B cell (primary cell): ENCODE measurements at regions not wholly inside any gene's neighbourhood (a gene's known extent, or its start where the extent isn't known, plus 50 kb on each side); places are given as distances from the start of the nearest gene placed in this dataset.

ENCODE experiments used
- ATAC-seq: fragments of 200-7000 bp; cut with Tn5 transposase; one replicate; pipeline ENCODE4 v1.10.0; 2021; ENCODE audit warnings: low read depth, mild to moderate bottlenecking, moderate number of reproducible peaks, moderate library complexity
- CTCF ChIA-PET: fragments of 350-600 bp; sonication (Branson Sonifier 250); formaldehyde crosslinking; loops from one replicate; lab custom pipeline; 2021; ENCODE audit warnings: antibody characterized with exemption, inconsistent platforms; lab: Charles Lee
- POLR2A ChIA-PET: fragments of 350-600 bp; sonication (Branson Sonifier 250); formaldehyde crosslinking; loops from one replicate; lab custom pipeline; 2021; ENCODE audit warnings: antibody characterized with exemption; lab: Charles Lee
- DNase-seq: peaks from one replicate; pipeline ENCODE4 v3.0.0; 2013
- H2AFZ ChIP-seq: 2 replicates; pipeline ENCODE4 v1.6.1; 2012; ENCODE audit warnings: mild to moderate bottlenecking, low read depth, low read length; ENCODE audit not compliant: insufficient read depth, poor library complexity, severe bottlenecking
- H3K27ac ChIP-seq, 2 donors: 1 replicate in 1 of 2; 2 replicates in 1 of 2; pipeline ENCODE4 v1.5.1; 2012 to 2013; ENCODE audit warnings: low read length in 2 of 2, mild to moderate bottlenecking in 2 of 2, moderate library complexity in 1 of 2
- H3K27me3 ChIP-seq, 4 experiments: fragments of 200-600 bp in 1 of 4; sonication (generic) in 1 of 4; replicated peaks in 1 of 4; 1 replicate in 2 of 4; 2 replicates in 2 of 4; pipeline versions ENCODE4 v1.6.1 to v1.7.0; 2013 to 2016; ENCODE audit warnings: low read length in 3 of 4, mild to moderate bottlenecking in 2 of 4, mixed read lengths in 1 of 4, moderate library complexity in 1 of 4; ENCODE audit not compliant: insufficient read depth in 4 of 4, control insufficient read depth in 3 of 4; ENCODE audit errors: control extremely low read depth in 1 of 4
- H3K36me3 ChIP-seq, 2 experiments: replicated peaks in 1 of 2; 1 replicate in 1 of 2; 2 replicates in 1 of 2; pipeline versions ENCODE4 v1.6.1 to v1.7.1; 2013; ENCODE audit warnings: low read length in 1 of 2; ENCODE audit not compliant: insufficient read depth in 2 of 2, control insufficient read depth in 1 of 2; ENCODE audit errors: control extremely low read depth in 1 of 2, extremely low read depth in 1 of 2
- H3K4me1 ChIP-seq, 2 donors: fragments of 200-600 bp in 1 of 2; sonication (generic) in 1 of 2; 1 replicate in 1 of 2; 2 replicates in 1 of 2; pipeline versions ENCODE4 v1.5.1 to v1.6.1; 2013 to 2017; ENCODE audit warnings: low read length in 2 of 2; ENCODE audit not compliant: control insufficient read depth in 2 of 2, insufficient read depth in 2 of 2
- H3K4me2 ChIP-seq: replicated peaks from 2 replicates; pipeline ENCODE3; 2012; ENCODE audit warnings: mild to moderate bottlenecking, low read depth, low read length; ENCODE audit not compliant: poor library complexity, severe bottlenecking
- H3K4me3 ChIP-seq, 5 experiments: fragments of 200-600 bp in 1 of 5; sonication (generic) in 1 of 5; 1 replicate in 3 of 5; 2 replicates in 2 of 5; pipeline versions ENCODE4 v1.5.1 to v1.7.0; 2011 to 2016; ENCODE audit warnings: low read length in 4 of 5, mild to moderate bottlenecking in 4 of 5, low read depth in 2 of 5, control low read depth in 1 of 5, moderate library complexity in 1 of 5; ENCODE audit not compliant: insufficient read depth in 1 of 5; ENCODE audit errors: control extremely low read depth in 1 of 5, extremely low read depth in 1 of 5
- H3K79me2 ChIP-seq: fragments of 200-600 bp; sonication (generic); one replicate; pipeline ENCODE4 v1.6.0; 2016; ENCODE audit warnings: low read length; ENCODE audit not compliant: control insufficient read depth, insufficient read depth
- H3K9ac ChIP-seq: fragments of 200-600 bp; sonication (generic); 2 replicates; pipeline ENCODE4 v1.6.1; 2017; ENCODE audit warnings: mild to moderate bottlenecking, low read length, moderate library complexity
- H3K9me3 ChIP-seq, 3 donors: one replicate each; pipeline versions ENCODE4 v1.6.1 to v1.7.1; 2013; ENCODE audit warnings: low read length in 2 of 3; ENCODE audit not compliant: control insufficient read depth in 2 of 3, insufficient read depth in 1 of 3; ENCODE audit errors: control extremely low read depth in 1 of 3
- H4K20me1 ChIP-seq: 2 replicates; pipeline ENCODE4 v1.6.0; 2012; ENCODE audit warnings: mild to moderate bottlenecking, low read length; ENCODE audit not compliant: insufficient read depth, control insufficient read depth, poor library complexity, severe bottlenecking
- H3K27ac Mint-ChIP-seq: one replicate; pipeline ENCODE4 v1.8.0; 2021; ENCODE audit warnings: mixed read lengths
- H3K27me3 Mint-ChIP-seq: one replicate; pipeline ENCODE4 v1.8.0; 2021; ENCODE audit warnings: mixed read lengths
- H3K4me1 Mint-ChIP-seq: one replicate; pipeline ENCODE4 v1.8.0; 2021; ENCODE audit warnings: mixed read lengths
- H3K4me3 Mint-ChIP-seq: one replicate; pipeline ENCODE4 v1.8.0; 2021; ENCODE audit warnings: mixed read lengths
- H3K9me3 Mint-ChIP-seq: one replicate; pipeline ENCODE4 v1.8.0; 2022; ENCODE audit warnings: mixed read lengths; ENCODE audit not compliant: insufficient read depth
- CTCF ChIP-seq: fragments of 200-600 bp; IDR thresholded peaks from one replicate; pipeline ENCODE4 v1.8.0; 2022; ENCODE audit warnings: antibody characterized with exemption, mild to moderate bottlenecking
- EZH2 ChIP-seq: IDR thresholded peaks from 2 replicates; pipeline ENCODE4 v1.6.1; 2012; ENCODE audit warnings: borderline replicate concordance, low read depth, mild to moderate bottlenecking, moderate library complexity, low read length; ENCODE audit not compliant: insufficient read depth, poor library complexity, severe bottlenecking
- WGBS: methylation state at CpG from one replicate; pipeline ENCODE4 v1.1.5; 2013; ENCODE audit warnings: missing lambda C conversion rate; ENCODE audit not compliant: insufficient coverage; 5-methylcytosine and 5-hydroxymethylcytosine counted together
- intact Hi-C: fragments of 100-400 bp; cut with micrococcal nuclease; formaldehyde crosslinking; loops from one replicate; pipeline ENCODE4 v1.10.0; 2022

DNA sequence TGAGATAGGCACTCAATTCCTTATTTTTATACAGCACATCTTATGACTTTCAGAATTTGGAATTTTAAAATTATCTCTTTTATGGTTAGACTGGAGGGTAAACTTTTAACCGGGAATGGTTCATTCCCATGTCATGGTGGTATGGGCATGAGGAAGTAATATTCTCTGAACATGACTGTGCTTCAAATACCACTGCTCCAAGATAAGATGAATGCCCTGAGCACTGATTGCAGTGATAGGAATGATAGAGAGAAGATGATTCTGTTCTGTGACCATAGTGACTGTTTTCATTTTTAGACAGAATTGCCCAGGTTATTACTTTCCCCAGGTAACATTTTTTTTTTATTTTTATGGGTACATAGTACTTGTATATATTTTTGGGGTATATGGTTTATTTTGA, 187.4 kb downstream of the ATOH1 start:
- H3K9ac ChIP-seq: no peak overlapping the region
- H4K20me1 ChIP-seq: no peaks in the 10 kb centered on the region
- no peak overlapping the region for H3K4me3 ChIP-seq
- no peaks in the 10 kb centered on the region for H3K4me1 Mint-ChIP-seq
- H3K9me3 Mint-ChIP-seq: peaks cover 6% of the 10 kb centered on the region
- H3K36me3 ChIP-seq: no peaks in the 10 kb centered on the region
- no peak overlapping the region for H3K4me3 Mint-ChIP-seq
- no CpG with 5 or more reads among the region's 1 CpG for WGBS
- TF ChIP-seq EZH2 (no peak), CTCF (no peak)
- no peak overlapping the region for H3K27ac ChIP-seq
- DNase-seq (no peak), ATAC-seq (no peak)
- H3K27ac Mint-ChIP-seq: no peak overlapping the region
- ChIA-PET CTCF (no interaction called here), POLR2A (no interaction called here)
- H3K4me1 ChIP-seq: no peaks in the 10 kb centered on the region
- H3K9me3 ChIP-seq: no peaks in the 10 kb centered on the region
- no peaks in the 10 kb centered on the region for H3K27me3 ChIP-seq
- H2AFZ ChIP-seq: no peak overlapping the region
- H3K79me2 ChIP-seq: no peaks in the 10 kb centered on the region
- H3K27me3 Mint-ChIP-seq: no peaks in the 10 kb centered on the region
- H3K4me2 ChIP-seq: no peak overlapping the region
- intact Hi-C loops: no loop called here

DNA sequence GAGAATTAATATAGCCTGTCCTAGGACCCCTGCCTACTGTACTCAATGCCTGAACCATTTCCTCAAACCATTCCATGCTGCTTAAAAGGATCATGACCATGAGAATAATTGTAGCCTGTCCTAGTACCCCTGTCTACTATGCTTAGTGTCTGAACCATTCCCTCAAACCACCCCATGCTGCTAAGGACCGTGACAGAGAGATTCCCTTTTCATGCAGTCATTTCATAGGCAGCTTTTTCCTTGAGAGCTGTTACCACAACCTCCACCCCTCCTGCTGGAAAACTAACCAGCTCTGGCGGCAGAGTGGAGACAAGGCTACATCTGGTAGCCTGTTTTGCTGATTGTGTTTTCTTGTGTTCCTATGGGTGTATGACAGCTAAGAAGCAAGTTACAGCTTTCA, 174.9 kb upstream of the SMARCAD1 start:
- TF ChIP-seq CTCF (no peak), EZH2 (no peak)
- Mint-ChIP-seq H3K27ac (no peak overlapping the region), H3K4me1 (no peaks in the 10 kb centered on the region), H3K27me3 (no peaks in the 10 kb centered on the region), H3K4me3 (no peak overlapping the region), H3K9me3 (no peaks in the 10 kb centered on the region)
- Histone ChIP-seq H3K4me1 (no peaks in the 10 kb centered on the region), H3K27ac (no peak overlapping the region), H2AFZ (no peak overlapping the region), H3K36me3 (no peaks in the 10 kb centered on the region), H3K9ac (no peak overlapping the region), H3K79me2 (no peaks in the 10 kb centered on the region), H3K27me3 (no peaks in the 10 kb centered on the region), H4K20me1 (no peaks in the 10 kb centered on the region), H3K4me3 (no peak overlapping the region), H3K4me2 (no peak overlapping the region), H3K9me3 (no peaks in the 10 kb centered on the region)
- ChIA-PET POLR2A (no interaction called here), CTCF (no interaction called here)
- intact Hi-C loops: no loop called here
- WGBS: 100% methylated on average over 1 of the region's 2 CpGs
- ATAC-seq (no peak), DNase-seq (no peak)
